Hepatocyte (in vitro differentiated cells): ENCODE measurements at regions not wholly inside any gene's neighbourhood (a gene's known extent, or its start where the extent isn't known, plus 50 kb on each side); places are given as distances from the start of the nearest gene placed in this dataset.

Source experiments
- DNase-seq: peaks from one replicate; pipeline ENCODE4 v3.0.0-alpha.2; 2016; ENCODE audit warnings: low spot score
- H2AFZ ChIP-seq: fragments of 200-600 bp; sonication (generic); 2 replicates; pipeline ENCODE4 v1.6.0; 2016; ENCODE audit warnings: antibody characterized with exemption, mild to moderate bottlenecking
- H3K27ac ChIP-seq: fragments of 200-600 bp; sonication (generic); 2 replicates; pipeline ENCODE4 v1.5.1; 2016; ENCODE audit warnings: mild to moderate bottlenecking
- H3K27me3 ChIP-seq: fragments of 200-600 bp; sonication (generic); 2 replicates; pipeline ENCODE4 v1.6.1; 2016
- H3K36me3 ChIP-seq: fragments of 200-600 bp; sonication (generic); replicated peaks from 2 replicates; pipeline ENCODE4 v1.5.1; 2016; ENCODE audit warnings: low read depth; ENCODE audit not compliant: insufficient read depth
- H3K4me1 ChIP-seq: fragments of 200-600 bp; sonication (generic); 2 replicates; pipeline ENCODE4 v1.5.1; 2016; ENCODE audit warnings: mild to moderate bottlenecking, moderate library complexity; ENCODE audit not compliant: insufficient read depth
- H3K4me2 ChIP-seq: fragments of 200-600 bp; sonication (generic); 2 replicates; pipeline ENCODE4 v1.6.0; 2016
- H3K4me3 ChIP-seq: fragments of 200-600 bp; sonication (generic); 2 replicates; pipeline ENCODE4 v1.5.1; 2016; ENCODE audit warnings: mild to moderate bottlenecking
- H3K79me2 ChIP-seq: fragments of 200-600 bp; sonication (generic); 2 replicates; pipeline ENCODE4 v1.6.0; 2017; ENCODE audit warnings: mild to moderate bottlenecking
- H3K9me2 ChIP-seq: fragments of 200-600 bp; sonication (generic); replicated peaks from 2 replicates; pipeline ENCODE4 v1.6.0; 2017; ENCODE audit warnings: mild to moderate bottlenecking; ENCODE audit not compliant: insufficient read depth
- H3K9me3 ChIP-seq: fragments of 200-600 bp; sonication (generic); 2 replicates; pipeline ENCODE4 v1.5.1; 2016; ENCODE audit warnings: low read depth, mild to moderate bottlenecking
- H4K20me1 ChIP-seq: fragments of 200-600 bp; sonication (generic); 2 replicates; pipeline ENCODE4 v1.6.0; 2016; ENCODE audit warnings: mild to moderate bottlenecking; ENCODE audit not compliant: insufficient read depth, poor library complexity, severe bottlenecking
- EZH2 ChIP-seq: fragments of 200-600 bp; sonication (generic); IDR thresholded peaks from 2 replicates; pipeline ENCODE4 v1.6.1; 2016; ENCODE audit warnings: antibody characterized with exemption, mild to moderate bottlenecking, borderline replicate concordance
- EZH2phosphoT487 ChIP-seq: fragments of 200-600 bp; sonication (generic); IDR thresholded peaks from one replicate; pipeline ENCODE4 v1.6.1; 2018; ENCODE audit warnings: antibody characterized with exemption, mild to moderate bottlenecking, low read depth, moderate library complexity; ENCODE audit not compliant: unreplicated experiment, severe bottlenecking
- WGBS: methylation state at CpG from one replicate; pipeline ENCODE4 v1.1.6; 2016; ENCODE audit warnings: low lambda C conversion rate; ENCODE audit errors: missing lambda C conversion rate; 5-methylcytosine and 5-hydroxymethylcytosine counted together
- TF ChIP-seq, protein P1 (sequence below): fragments of 200-600 bp; sonication (generic); IDR thresholded peaks from 2 replicates; pipeline ENCODE4 v1.5.1; 2016; ENCODE audit warnings: antibody characterized with exemption, mild to moderate bottlenecking; ENCODE audit not compliant: poor library complexity

DNA sequence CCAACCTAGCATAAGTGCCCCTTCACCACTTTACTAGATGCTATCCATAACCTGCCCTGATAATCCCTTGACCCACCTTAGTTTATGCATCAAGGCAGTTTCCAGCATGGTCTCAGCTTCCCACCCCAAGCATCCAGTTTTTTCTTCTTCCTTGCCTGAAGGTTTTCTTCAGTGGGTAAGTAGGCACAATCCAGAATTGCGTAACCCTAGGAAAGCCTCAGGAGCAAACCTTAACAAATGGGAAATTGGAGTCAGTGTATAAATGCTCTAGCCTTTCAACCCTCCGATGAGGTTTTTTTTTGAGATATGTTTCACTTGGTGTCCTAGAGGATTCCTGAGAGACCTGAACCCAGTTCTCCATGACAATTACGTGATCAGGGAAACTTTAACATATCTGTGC, 614.0 kb upstream of the BOD1L1 start:
- Histone ChIP-seq H3K36me3 (no peaks in the 10 kb centered on the region), H3K4me1 (no peaks in the 10 kb centered on the region), H3K27me3 (no peaks in the 10 kb centered on the region), H3K79me2 (no peaks in the 10 kb centered on the region), H4K20me1 (no peaks in the 10 kb centered on the region), H3K4me3 (no peak overlapping the region), H3K4me2 (no peak overlapping the region), H3K9me2 (no peaks in the 10 kb centered on the region), H3K9me3 (no peaks in the 10 kb centered on the region), H2AFZ (no peak overlapping the region), H3K27ac (no peak overlapping the region)
- WGBS = 97% methylated on average over 3 of the region's 3 CpGs
- no peak for DNase-seq
- TF ChIP-seq, protein P1, sequence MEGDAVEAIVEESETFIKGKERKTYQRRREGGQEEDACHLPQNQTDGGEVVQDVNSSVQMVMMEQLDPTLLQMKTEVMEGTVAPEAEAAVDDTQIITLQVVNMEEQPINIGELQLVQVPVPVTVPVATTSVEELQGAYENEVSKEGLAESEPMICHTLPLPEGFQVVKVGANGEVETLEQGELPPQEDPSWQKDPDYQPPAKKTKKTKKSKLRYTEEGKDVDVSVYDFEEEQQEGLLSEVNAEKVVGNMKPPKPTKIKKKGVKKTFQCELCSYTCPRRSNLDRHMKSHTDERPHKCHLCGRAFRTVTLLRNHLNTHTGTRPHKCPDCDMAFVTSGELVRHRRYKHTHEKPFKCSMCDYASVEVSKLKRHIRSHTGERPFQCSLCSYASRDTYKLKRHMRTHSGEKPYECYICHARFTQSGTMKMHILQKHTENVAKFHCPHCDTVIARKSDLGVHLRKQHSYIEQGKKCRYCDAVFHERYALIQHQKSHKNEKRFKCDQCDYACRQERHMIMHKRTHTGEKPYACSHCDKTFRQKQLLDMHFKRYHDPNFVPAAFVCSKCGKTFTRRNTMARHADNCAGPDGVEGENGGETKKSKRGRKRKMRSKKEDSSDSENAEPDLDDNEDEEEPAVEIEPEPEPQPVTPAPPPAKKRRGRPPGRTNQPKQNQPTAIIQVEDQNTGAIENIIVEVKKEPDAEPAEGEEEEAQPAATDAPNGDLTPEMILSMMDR = no peak
- no peak for TF ChIP-seq EZH2
- no peak for TF ChIP-seq EZH2phosphoT487

DNA sequence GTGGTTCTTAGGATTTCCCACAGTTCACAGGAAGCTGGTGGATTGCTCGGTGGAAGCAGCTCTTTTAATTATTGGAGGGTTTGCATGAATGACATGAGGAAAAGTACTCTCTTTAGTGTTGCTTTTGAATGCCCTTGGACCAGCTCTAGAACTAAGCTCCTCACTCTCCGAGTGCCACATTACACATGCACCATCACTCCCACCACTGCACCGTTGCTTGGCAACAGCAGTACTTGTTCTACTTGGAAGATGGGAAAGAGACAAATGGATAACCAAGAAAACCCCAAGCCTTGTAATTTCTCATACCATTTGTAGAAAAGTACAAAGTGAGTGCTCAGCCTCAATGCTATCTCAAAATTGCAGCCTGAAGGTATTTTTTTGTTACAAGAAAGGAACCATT, 620.2 kb upstream of the BOD1L1 start:
- no peak overlapping the region for H2AFZ ChIP-seq
- no peaks in the 10 kb centered on the region for H3K79me2 ChIP-seq
- H3K27ac ChIP-seq = no peak overlapping the region
- WGBS = 73% methylated on average over 3 of the region's 3 CpGs
- H3K4me3 ChIP-seq = no peak overlapping the region
- no peaks in the 10 kb centered on the region for H3K27me3 ChIP-seq
- TF ChIP-seq, protein P1 = no peak
- TF ChIP-seq EZH2phosphoT487 (no peak), EZH2 (no peak)
- H3K9me2 ChIP-seq = no peaks in the 10 kb centered on the region
- H3K36me3 ChIP-seq = no peaks in the 10 kb centered on the region
- H3K9me3 ChIP-seq = no peaks in the 10 kb centered on the region
- no peaks in the 10 kb centered on the region for H4K20me1 ChIP-seq
- no peak overlapping the region for H3K4me2 ChIP-seq
- no peaks in the 10 kb centered on the region for H3K4me1 ChIP-seq
- no peak for DNase-seq

DNA sequence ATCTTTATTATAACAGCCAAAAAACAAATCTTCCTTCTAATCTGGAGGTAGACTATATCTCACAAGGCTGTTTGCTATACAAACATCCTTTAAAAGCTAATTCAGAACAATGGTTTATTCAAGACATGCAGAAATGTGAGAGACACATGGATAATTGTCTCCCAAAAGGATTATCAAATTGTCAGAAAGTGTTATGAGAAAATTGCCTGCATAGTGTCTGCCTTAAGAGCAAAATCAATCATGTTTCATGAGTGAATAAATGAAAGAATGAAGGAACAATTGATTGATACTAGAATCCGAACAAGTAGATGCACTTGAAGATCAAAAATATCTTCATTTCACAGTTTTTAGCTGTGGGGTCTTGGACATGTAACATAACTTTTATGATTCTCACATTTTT, 621.7 kb upstream of the BOD1L1 start:
- TF ChIP-seq EZH2phosphoT487 = no peak
- TF ChIP-seq EZH2 = no peak
- TF ChIP-seq, protein P1 = no peak
- no peak overlapping the region for H3K4me3 ChIP-seq
- H3K4me1 ChIP-seq = no peaks in the 10 kb centered on the region
- H3K27ac ChIP-seq = no peak overlapping the region
- H3K36me3 ChIP-seq = no peaks in the 10 kb centered on the region
- no peaks in the 10 kb centered on the region for H3K9me2 ChIP-seq
- no peaks in the 10 kb centered on the region for H4K20me1 ChIP-seq
- no peak overlapping the region for H3K4me2 ChIP-seq
- DNase-seq = no peak
- H3K27me3 ChIP-seq = no peaks in the 10 kb centered on the region
- H2AFZ ChIP-seq = no peak overlapping the region
- no peaks in the 10 kb centered on the region for H3K79me2 ChIP-seq
- WGBS = 78% methylated on average over 1 of the region's 1 CpG
- H3K9me3 ChIP-seq = no peaks in the 10 kb centered on the region

DNA sequence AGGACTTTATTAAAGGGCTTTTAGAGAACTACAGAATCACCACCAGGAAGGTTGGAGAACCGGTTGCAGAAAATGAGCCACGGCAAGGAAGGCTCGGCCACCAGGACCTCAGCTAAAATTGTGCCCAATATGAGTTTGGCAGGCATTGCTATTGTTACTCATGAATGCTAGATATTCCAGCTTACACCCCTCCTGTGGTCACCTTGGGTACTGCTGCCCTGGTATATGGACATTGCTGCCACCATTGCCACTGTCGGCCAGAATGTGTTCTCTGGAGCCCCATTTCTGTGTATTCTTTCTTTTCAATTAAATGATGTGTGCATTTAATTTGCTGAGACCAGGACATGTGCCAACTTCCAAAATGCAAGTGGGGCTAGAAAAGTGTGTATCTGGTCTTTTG, 626.7 kb upstream of the BOD1L1 start:
- Histone ChIP-seq H3K9me2 (no peaks in the 10 kb centered on the region), H2AFZ (no peak overlapping the region)
- DNase-seq = peak; percentile 39

More for the DNA sequence above, 626.7 kb upstream of the BOD1L1 start:
- Histone ChIP-seq H3K4me1 (no peaks in the 10 kb centered on the region), H3K4me3 (no peak overlapping the region), H3K4me2 (no peak overlapping the region), H3K9me3 (no peaks in the 10 kb centered on the region), H3K79me2 (no peaks in the 10 kb centered on the region), H4K20me1 (no peaks in the 10 kb centered on the region), H3K27me3 (no peaks in the 10 kb centered on the region), H3K36me3 (no peaks in the 10 kb centered on the region), H3K27ac (no peak overlapping the region)
- 85% methylated on average over 4 of the region's 4 CpGs for WGBS
- TF ChIP-seq, protein P1 = peak; percentile 43
- TF ChIP-seq EZH2phosphoT487 = no peak
